NCI-H526 (cell line): ENCODE measurements at regions not wholly inside any gene's neighbourhood (a gene's known extent, or its start where the extent isn't known, plus 50 kb on each side); places are given as distances from the start of the nearest gene placed in this dataset.

Experiments used
- DNase-seq, 2 experiments: peaks; one replicate each; lab custom pipeline; 2025; lab: John Stamatoyannopoulos, UW

DNA sequence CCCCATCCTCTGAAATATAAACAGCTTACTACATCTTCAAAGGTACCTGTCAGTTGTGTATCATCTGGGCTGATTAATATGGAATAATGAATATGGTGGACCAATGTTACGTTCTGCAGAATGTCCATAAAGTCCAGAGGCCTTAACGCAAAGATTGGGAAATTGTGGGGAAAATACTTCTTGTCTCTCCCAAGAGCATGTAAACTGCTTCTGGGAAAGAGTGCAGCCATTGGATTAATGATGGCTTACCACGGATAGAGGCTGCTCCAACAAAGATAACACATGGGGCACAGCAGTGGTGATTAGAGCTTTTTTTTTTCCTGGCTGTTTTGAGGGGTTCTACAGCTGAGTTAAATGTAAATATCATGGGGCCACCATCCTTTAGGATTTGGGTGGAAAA is 340.4 kb upstream of the AKR1E2 start:
- no peak for DNase-seq

DNA sequence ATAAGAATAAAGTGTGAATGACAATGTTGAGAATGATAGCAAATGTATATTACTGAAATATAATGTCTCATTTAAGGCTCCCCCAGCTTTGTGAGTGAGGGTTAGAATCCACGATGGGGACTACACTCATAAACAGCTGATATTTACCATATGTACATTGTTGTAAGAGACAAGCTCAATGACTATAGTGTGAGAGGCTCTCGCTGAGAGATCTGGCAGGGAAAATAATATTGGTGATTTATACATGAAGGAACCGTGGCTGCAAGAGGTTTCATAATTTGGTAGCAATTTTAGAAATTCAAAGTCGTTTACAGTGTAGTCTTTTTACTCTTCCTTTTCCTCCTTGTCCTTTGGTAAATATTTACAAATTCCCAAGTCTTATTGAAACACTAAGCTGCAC is 342.2 kb upstream of the AKR1E2 start:
- DNase-seq: no peak

DNA sequence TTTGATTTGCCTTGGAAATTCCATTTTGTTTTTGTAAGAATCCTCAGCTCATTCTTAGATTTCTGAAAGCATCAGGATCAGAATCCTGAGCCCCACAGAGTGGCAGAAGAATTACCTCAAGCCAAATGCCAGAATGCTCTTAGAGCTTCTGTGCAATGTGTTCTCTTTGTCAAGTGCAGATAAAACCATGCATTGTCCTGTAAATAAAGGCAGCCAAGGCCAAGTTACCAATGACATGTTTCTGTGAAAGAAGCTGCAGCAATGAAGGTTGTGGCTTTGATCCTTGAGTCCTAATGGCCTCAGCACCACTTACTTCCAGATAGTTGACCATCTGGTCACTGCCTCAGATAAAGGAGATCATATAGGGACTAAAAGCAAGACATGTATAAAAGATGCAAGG is 343.3 kb upstream of the AKR1E2 start:
- DNase-seq: no peak

DNA sequence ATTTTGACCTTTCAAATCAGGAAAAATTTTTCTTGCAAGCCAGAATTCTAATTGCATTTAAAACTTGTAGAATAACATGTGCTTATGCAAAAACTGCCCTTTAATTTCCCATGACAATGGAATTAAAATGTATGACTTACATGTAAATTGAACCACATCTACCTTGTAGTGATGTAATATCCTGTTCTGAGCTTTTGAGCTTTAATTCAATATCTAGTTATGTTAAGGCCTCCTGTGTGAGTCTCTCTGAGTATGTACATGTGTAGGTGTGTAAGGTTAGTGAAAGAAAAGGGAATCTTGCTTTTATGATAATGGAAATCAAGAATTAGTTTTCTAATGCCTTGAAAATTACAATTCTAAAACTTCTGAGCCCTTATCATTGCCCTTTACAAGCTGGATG is 344.8 kb upstream of the AKR1E2 start:
- DNase-seq: no peak

DNA sequence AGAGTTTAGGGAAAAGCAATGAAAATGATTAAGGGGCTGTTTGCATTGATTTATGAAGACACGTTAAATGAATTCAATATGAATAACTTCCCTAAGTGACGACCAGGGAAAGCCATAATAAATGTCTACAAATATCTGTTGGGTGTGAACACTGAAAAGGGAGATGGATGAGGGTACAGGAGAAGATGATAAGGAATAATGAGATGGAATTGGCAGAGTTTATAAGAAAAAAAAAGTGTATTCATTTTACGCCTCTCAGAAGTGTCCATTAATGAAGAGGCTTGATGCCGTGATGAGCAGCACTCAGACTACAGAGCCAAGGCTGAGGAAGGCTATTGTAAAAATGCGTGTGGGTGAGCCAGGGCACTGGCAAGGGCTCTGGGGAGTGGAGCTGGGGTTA is 346.7 kb upstream of the AKR1E2 start:
- no peak for DNase-seq

DNA sequence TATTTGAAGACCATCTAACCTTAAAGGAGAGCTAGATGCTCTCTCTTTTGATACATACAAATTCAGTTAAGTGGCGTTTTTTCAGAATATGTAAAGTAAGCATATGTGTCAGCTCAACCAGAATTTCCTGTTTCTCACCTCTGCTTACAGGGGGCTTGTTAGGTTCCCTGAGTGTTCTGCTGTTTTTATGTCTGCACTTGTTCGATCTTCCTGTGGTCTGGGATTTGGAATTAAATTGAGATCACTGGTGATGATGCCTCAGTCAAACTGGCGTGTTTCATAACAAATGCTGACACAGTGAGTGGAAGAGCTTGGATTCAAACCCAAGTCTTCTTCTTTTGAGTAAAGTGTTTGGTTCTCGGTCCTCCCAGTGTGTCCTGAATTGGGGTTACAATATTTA is 348.3 kb upstream of the AKR1E2 start:
- DNase-seq: peak in 1 of 2 experiments; percentile 2

DNA sequence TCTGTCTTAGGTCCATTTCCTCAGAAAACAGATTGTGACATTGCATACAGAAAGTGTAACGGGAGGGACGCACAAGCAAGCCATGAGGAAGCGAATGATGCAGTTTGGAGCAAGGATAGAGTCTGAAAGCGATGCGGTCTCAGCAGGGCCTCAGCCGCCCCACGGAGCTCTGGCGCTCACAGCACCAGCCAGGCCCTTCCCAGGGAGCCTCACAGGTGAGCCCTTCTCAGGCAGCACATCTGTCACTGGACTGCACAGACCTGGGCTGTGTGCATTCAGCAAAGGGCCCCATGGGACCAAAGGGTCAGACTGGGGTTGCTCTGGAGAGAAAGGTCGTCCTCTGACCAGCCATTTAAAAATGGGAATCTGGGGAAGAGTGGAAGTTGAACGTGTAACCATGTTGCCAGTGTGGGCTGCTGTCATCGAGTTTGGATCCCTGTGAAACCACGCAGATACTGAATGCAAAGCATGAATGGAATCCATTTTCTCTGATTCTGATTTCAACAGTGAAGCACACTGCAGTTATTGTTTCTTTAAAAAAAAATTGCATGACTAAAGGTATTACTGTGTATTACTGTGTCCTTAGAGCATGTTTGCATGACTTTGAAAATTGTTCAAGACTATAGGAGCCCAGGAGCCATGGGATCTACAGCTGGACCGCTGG is 350.0 kb upstream of the AKR1E2 start:
- no peak for DNase-seq

DNA sequence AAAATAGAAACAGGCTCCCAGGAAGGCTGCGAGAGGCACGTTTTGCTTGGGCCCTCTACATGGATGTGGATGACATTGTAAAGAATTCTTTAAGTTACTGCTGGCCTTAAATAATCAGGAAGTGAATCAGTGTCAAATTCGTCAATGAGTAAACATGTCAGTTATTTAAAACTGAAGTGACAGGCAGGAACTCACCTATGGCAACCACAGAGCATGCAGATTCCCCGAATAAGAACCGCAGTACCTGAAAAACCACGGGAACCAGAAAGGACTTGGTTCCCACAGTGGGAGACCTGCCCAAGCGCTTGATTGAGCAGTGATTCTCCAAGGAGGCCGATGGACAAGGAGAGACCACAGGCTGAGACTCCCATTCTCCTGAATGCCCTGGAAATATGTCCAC is 351.2 kb upstream of the AKR1E2 start:
- DNase-seq: no peak

DNA sequence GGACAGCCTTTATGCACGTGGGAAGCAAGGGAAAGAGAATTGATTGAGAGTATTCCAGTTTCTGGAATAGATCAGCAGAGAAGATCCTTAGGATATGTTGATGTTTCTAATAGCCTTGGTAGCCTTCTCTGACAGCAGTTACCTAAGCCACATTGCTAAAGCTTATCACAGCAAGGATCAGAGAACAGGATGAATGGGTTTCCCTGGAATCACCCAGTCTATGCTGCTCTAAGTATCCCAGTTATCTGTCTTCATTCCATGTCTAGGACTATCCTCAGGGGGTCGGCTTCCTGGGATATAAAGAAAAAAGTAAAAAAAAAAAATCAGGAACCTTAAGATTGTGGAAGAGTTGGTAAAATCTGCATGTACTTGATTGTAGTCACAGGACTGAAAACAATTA is 352.0 kb upstream of the AKR1E2 start:
- DNase-seq: no peak

DNA sequence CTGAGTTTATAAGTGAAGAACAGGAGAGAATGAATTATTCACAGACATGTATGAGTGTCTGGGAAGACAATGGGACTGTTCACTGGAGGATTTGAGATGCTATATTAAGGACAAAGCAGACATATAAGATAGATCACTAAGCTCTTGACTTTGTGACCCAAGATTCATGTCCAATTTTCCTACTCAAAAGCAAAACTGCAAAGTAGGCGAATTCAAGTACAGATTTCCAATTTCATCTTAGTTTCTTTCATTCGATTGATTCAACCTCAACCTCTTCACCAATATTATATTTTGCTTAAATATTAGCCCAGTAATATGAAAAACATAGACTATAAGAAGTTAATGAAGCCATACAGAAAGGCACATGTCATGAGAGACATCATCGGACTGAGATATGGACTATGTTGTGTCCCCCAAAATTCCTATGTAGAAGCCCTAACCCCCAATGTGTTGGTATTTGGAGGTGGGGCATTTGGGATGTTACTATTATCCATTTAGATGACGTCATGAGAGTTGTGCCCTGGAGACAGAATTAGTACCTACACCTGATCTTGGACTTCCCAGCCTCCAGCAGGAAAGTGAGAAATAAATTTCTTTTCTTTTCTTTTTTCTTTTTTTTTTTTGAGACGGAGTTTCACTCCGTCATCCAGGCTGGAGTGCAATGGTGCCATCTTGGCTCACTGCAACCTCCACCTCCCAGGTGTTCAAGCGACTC is 353.7 kb upstream of the AKR1E2 start:
- no peak for DNase-seq

DNA sequence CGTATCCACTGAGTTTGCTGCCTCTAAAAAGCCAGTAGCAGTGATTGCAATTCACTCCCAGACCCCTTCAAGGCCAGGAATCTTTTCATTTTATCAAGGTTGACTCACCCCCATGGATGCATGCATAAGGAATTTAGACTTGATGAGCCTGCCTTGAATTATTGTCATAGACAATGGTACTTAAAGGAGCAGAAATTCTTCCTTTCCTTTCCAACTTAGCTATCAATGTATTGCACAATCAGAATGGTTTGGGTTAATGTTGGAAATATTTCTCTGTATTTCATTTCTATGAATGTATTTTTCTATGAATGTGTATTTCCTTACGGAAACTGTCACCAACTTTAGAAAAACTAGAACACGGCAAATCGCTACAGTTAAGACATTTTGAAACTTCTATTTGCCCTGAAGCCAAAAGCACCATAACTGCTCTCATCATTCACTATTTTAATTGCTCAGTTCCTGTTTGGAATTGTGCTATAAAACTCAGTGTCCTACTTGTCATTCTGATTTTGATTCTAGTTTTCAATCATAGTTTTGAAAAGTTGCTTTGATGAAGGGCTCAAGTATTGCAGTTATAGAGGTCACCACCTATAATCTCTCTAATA is 355.7 kb upstream of the AKR1E2 start:
- DNase-seq: no peak

DNA sequence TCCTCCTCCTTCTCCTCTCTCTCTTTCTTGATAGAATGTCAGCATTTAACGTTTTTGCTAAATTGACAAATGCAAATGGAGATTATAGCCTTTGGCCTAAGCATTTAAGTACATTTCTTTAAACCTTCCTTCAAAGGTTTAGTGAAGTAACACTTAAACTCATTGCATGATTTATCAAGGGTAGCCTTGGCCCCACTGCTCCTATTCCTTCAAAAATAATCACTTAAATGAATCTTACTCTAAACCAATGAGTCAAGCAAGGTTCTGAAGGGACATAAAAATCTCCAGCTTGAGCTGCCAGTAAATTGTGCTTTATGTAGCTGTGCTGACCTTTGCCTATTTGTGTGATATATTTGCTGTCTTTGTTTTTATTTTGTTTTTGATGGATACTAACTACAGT is 358.5 kb upstream of the AKR1E2 start:
- no peak for DNase-seq

DNA sequence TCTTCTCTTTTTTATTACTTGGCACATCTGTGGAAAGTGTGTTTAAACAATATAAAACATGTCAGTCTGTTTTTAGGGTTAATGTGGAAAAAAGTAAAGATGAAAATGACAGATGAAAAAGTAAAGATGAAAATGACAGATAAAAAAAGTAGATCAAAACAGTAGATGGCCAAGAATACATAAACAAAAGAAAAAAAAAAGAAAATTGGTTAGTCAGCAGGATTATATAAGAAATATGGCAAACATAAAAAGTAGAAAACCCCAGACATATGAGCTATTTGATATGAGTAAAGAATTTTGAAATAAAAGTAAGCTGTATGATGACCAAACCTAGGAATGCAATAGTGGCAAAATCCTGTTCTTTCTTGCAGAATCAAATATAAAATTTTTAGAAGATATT is 365.7 kb upstream of the AKR1E2 start:
- no peak for DNase-seq

DNA sequence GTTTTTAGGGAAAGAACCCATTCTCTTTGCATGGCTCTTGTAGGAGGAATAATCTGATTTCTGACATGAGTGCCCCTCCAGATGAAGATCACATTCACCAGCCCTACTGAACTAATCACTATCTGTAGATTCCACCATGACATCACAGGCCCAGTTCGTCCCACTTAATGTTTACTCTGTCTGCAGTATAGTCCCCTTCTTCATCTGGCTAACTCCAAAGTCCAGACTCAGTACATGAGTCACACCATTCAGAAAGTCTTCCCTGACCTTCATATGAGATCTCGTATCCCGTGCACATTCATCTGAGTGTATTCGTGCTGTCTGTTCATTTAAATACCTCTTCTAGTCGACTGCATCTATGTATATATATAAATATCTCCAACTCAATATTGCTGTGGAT is 366.5 kb upstream of the AKR1E2 start:
- no peak for DNase-seq

DNA sequence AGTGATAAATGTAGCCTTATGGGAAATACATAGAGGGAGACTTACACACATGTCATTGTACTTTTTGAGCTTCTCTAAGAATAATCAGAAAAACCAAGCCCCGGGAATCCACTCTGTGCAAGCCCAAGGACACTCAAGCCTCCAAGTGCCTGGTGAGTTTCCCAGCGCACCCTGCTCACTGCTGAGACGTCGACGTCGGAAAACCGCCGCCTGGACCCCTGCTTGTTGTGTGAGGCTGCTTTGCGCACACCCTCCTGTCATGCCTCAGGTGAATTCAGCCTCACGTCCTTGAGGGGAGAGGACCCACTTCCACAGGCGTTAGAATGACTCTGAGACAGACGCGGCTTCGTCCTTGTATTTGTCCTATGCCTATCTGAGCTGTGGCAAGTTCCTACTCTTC is 368.4 kb upstream of the AKR1E2 start:
- DNase-seq: no peak

DNA sequence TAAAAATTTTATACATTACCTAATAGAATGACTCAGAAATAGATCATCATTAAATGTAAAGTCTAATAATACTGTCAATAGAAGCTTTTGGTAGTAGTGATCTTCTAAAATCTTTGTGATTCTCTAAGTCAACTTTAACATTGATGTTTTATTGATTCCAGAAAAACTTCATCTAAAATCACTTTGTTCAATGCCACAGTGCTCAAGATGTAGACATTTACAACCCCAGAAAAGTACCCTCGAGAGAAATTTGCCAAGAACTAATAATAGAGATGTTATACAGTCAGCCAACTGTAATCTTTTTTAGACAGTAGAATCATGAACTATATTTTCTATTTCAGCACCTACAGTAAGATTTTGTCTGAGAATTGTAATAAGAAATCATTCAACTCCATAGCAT is 369.2 kb upstream of the AKR1E2 start:
- DNase-seq: no peak

DNA sequence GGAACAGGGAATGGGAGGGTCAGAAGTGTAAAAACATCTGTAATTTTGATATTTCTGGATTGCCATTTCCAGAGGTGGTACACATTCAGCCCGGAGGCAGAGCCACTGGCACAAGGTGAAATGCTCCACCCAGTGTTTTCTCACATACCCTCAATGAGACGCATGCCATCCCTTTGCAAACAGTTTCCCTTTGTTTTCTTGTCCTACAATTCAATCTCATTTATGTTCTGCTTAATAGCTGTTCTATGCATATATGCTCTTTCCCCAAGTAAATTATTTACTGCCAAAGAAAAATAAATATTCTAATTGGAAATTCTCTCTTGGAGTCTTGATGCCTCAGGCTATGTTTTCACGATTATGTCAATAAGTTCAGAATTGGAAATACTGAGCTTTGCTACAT is 369.7 kb upstream of the AKR1E2 start:
- DNase-seq: no peak

DNA sequence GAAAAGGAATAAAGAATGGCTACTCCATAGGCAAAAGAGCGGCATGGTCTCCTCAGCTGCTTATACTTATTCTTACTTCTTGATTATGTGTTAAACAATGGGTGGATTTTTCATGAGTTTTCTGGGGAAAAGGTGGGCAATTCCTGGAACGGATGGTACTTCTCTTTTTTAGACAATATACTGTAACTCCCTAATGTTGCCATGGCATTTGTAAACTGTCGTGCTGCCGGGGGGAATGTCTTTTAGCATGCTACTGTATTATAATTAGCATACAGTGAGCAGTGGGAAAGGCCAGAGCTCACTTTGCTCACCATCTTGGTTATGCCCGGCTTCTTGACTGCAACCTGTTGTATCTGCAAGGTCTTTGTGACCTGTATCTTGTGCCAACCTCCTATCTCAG is 372.1 kb upstream of the AKR1E2 start:
- no peak for DNase-seq

DNA sequence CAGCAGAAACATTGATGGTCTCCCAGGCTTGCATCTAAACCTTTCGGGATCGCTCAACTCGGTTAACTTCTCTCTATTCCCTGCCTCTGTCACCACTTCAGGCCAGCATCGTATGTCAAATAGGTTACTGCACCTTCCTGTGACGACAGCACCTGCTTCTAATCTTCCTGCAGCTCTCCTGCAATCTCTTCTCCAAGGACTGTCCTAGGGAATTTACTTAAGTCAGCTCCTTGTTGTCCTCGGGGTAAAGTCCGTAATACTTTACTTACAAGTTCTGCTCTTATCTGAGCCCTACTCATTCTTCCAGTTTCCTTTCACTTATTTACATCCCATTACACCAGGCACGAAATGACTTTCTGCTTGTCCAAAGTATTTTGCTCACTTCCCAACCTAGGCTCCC is 372.7 kb upstream of the AKR1E2 start:
- no peak for DNase-seq

DNA sequence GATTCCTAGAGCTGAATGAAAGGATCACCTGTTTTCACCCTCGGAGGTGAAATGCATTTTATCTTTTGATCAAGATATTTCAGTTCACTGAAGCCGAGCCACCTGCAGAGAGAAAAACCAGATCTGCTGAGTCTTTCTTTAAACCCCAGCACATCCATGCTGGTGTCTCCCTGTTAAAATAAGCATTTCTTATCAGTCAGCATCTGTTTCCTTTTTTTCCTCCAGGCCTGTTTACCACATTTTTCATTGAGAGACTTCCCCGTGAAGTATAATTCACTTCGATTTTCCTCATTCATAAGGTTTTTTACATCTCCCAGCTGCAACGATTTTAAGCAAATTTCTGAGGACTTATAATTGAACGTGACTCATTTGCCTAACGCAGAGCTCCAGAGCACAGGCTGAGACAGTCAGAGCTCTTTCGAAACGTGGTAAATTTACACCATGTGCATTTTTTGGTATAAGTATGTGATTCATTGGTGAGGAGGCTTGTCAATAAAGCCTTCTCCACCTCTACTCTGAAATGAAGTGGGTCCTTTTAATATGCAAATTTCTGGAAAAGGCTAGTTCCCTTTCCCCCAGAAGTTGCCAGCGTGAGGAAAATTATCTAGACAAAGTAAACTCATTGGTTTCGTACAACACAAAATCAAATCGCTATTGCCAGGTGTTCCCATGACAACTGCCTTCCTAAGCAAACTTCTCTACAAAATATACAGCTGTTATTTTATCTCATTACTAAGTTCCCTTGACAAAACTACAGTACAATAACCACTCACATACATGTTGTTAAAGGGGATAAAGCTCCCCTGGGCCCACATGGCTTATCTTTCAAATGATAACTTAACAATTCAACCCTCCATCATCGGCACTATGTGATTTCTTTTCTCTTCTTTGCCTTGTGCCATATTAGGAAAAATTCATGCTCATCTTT is 374.8 kb upstream of the AKR1E2 start:
- peak; percentile 89 to 92 for DNase-seq

DNA sequence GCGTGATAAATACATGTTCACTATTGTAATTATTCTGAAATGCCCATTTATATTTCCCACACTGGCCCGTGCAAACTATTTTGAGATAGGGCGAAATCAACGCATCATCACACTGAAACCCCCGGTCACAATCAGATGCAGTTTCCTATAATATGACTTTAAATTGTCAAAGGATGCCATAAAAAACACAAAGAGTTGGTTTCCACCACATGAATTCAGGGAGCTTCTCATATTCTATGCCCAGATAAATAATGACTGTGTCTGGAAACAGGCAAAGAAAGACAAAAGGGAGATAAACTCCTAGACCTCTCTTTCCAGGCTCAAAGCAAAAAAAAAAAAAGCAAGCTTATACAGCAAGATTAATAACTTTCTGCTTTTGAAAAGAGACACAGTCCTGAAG is 375.8 kb upstream of the AKR1E2 start:
- no peak for DNase-seq

DNA sequence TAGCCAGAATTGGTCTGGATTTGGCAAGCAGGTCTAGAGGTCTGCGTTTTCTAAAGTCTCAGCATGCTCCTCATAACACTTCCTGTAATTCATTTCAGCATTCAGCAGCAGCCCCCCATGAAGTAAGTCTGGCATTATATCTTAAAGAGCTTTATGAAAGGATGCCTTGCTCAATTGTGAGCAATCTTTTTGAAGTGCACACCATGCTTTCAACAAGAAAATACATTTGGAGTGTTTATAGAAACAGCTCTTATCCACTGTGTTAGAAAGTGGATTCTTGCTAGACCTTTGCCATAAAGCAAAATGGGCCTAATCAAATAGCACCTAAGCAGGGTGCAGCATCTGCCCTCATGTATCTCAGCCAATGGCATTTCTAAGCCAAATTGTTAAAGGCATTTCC is 378.0 kb upstream of the AKR1E2 start:
- DNase-seq: no peak

DNA sequence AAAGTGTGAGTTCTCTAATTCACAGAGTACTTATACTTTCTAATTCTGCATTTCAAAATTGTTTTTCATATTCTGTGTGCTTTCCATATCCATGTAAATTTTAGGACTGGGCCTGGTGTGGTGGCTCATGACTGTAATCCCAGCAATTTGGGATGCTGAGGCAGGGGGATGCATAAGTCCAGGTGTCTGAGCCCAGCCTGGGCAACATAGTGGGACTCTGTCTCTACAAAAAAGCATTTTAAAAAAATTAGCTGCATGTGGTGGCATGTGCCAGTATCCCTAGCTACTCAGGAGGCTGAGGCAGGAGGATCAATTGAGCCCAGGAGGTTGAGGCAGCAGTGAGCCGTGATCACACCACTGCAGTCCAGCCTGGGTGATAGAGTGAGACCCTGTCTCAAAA is 382.6 kb upstream of the AKR1E2 start:
- DNase-seq: no peak
